ENCODE measurements at regions not wholly inside any gene's neighbourhood (a gene's known extent, or its start where the extent isn't known, plus 50 kb on each side); places are given as distances from the start of the nearest gene placed in this dataset.
"Not testable (repeated sequence)": the region's sequence is repeated elsewhere in the genome, so short reads cannot be mapped to it uniquely, and the experiment has no call there.

GRCh38 chr12:43245947-43246346 is 306.1 kb downstream of the ADAMTS20 start:
- DNase-seq, result no peak

GRCh38 chr12:43241986-43242385 is 310.0 kb downstream of the ADAMTS20 start:
- DNase-seq, result peak; percentile 13

- no peak for DNase-seq
Measured at GRCh38 chr12:43238281-43238680, 313.7 kb downstream of the ADAMTS20 start.

- no peak for DNase-seq
Measured at GRCh38 chr12:43237238-43237879, 314.6 kb downstream of the ADAMTS20 start.

- no peak for DNase-seq
Measured at GRCh38 chr12:43235721-43236120, 316.3 kb downstream of the ADAMTS20 start.

- no peak for DNase-seq
Measured at GRCh38 chr12:43233861-43234260, 318.1 kb downstream of the ADAMTS20 start.

GRCh38 chr12:43226151-43226550 is 325.9 kb downstream of the ADAMTS20 start:
- no peak for DNase-seq

GRCh38 chr12:43224190-43224805 is 327.7 kb downstream of the ADAMTS20 start:
- not testable (repeated sequence) for DNase-seq

- DNase-seq, result no peak
Measured at GRCh38 chr12:43222796-43223195, 329.2 kb downstream of the ADAMTS20 start.

GRCh38 chr12:43221216-43221615 is 330.8 kb downstream of the ADAMTS20 start:
- no peak for DNase-seq

GRCh38 chr12:43216490-43216889 is 335.5 kb downstream of the ADAMTS20 start:
- no peak for DNase-seq

GRCh38 chr12:43214166-43214565 is 337.8 kb downstream of the ADAMTS20 start:
- no peak for DNase-seq

GRCh38 chr12:43213608-43214007 is 338.4 kb downstream of the ADAMTS20 start:
- no peak for DNase-seq

- no peak for DNase-seq
Measured at GRCh38 chr12:43210485-43211192, 341.4 kb downstream of the ADAMTS20 start.

- DNase-seq, result no peak
Measured at GRCh38 chr12:43208627-43209026, 343.4 kb downstream of the ADAMTS20 start.

GRCh38 chr12:43208221-43208620 is 343.8 kb downstream of the ADAMTS20 start:
- DNase-seq, result no peak

GRCh38 chr12:43206396-43206795 is 345.6 kb downstream of the ADAMTS20 start:
- DNase-seq, result no peak

GRCh38 chr12:43198608-43199007 is 353.4 kb downstream of the ADAMTS20 start:
- DNase-seq, result no peak

GRCh38 chr12:43196268-43196907 is 355.6 kb downstream of the ADAMTS20 start:
- no peak for DNase-seq

- not testable (repeated sequence) for DNase-seq
Measured at GRCh38 chr12:43193096-43193495, 358.9 kb downstream of the ADAMTS20 start.

GRCh38 chr12:43192442-43192841 is 359.6 kb downstream of the ADAMTS20 start:
- not testable (repeated sequence) for DNase-seq

- DNase-seq, result no peak
Measured at GRCh38 chr12:43180242-43180641, 371.8 kb downstream of the ADAMTS20 start.

- DNase-seq, result no peak
Measured at GRCh38 chr12:43179486-43179885, 372.5 kb downstream of the ADAMTS20 start.

- no peak for DNase-seq
Measured at GRCh38 chr12:43177276-43177675, 374.7 kb downstream of the ADAMTS20 start.

Measured in amniotic stem cell (primary cell).